ENCODE measurements at regions not wholly inside any gene's neighbourhood (a gene's known extent, or its start where the extent isn't known, plus 50 kb on each side); places are given as distances from the start of the nearest gene placed in this dataset.

DNA sequence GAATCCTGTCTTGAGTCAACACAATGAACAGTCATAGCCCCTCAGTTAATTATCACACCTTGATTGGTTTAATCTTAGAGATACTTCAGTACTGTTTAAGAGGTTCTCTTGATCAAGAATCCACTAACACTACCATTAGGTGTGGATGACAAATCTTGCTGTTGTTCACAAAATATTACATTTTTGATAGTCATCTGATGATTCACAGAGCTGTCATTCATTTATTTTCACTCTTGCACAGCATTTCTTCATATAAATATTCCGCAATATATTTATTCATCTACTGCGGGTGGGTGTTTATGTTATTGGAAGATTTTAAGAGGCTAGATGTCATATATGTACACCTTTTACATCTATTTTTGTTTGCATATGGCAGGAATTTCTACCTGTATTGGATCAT, 1138.1 kb upstream of the PRKX start:
- no peak for TF ChIP-seq CTCF (conservative IDR thresholded peaks at IDR 0.05; ENCODE audit: low read length)
- TF ChIP-seq EZH2phosphoT487 (IDR thresholded peaks at IDR 0.05; ENCODE audit: borderline replicate concordance), result no peak

All from Loucy (cell line).